Heart left ventricle (tissue), 16 donors: ENCODE measurements at regions not wholly inside any gene's neighbourhood (a gene's known extent, or its start where the extent isn't known, plus 50 kb on each side); places are given as distances from the start of the nearest gene placed in this dataset.

Experiments used
- ATAC-seq, 4 donors: fragments of 200-7000 bp; cut with Tn5 transposase; one replicate each; pipeline ENCODE4 v1.9.1; 2020 to 2022; ENCODE audit warnings: moderate library complexity in 4 of 4, mild to moderate bottlenecking in 3 of 4, moderate number of reproducible peaks in 1 of 4
- DNase-seq, 5 donors: peaks; one replicate each; pipeline ENCODE4 v3.0.0-alpha.2; 2020
- H3K27ac ChIP-seq, 12 donors: fragments of 200-600 bp; sonication (generic) in 4 of 12; one replicate each; pipeline versions ENCODE4 v1.5.0 to v1.8.0; 2016 to 2022; ENCODE audit warnings: mild to moderate bottlenecking in 2 of 12
- H3K27me3 ChIP-seq, 9 donors: fragments of 200-600 bp; sonication (generic) in 2 of 9; one replicate each; pipeline versions ENCODE4 v1.5.1 to v1.8.0; 2016 to 2022; ENCODE audit warnings: mild to moderate bottlenecking in 3 of 9
- H3K36me3 ChIP-seq, 9 donors: fragments of 200-600 bp; sonication (generic) in 2 of 9; one replicate each; pipeline versions ENCODE4 v1.5.0 to v1.8.0; 2018 to 2022; ENCODE audit warnings: mild to moderate bottlenecking in 2 of 9
- H3K4me1 ChIP-seq, 12 donors: fragments of 200-600 bp; sonication (generic) in 4 of 12; one replicate each; pipeline versions ENCODE4 v1.5.0 to v1.8.0; 2016 to 2022; ENCODE audit warnings: mild to moderate bottlenecking in 3 of 12
- H3K4me3 ChIP-seq, 12 donors: fragments of 200-600 bp; sonication (generic) in 4 of 12; one replicate each; pipeline versions ENCODE4 v1.5.0 to v1.8.0; 2017 to 2022; ENCODE audit warnings: mild to moderate bottlenecking in 9 of 12, moderate library complexity in 4 of 12
- H3K9me3 ChIP-seq, 12 donors: fragments of 200-600 bp; sonication (generic) in 4 of 12; one replicate each; pipeline versions ENCODE4 v1.5.0 to v1.8.0; 2016 to 2022; ENCODE audit warnings: mild to moderate bottlenecking in 1 of 12
- CTCF ChIP-seq, 12 donors: fragments of 200-600 bp; sonication (generic) in 4 of 12; IDR thresholded peaks; one replicate each; pipeline versions ENCODE4 v1.5.0 to v1.8.0; 2018 to 2022; ENCODE audit warnings: antibody characterized with exemption in 12 of 12, mild to moderate bottlenecking in 5 of 12
- POLR2A ChIP-seq, 2 donors: fragments of 450-650 bp; IDR thresholded peaks; one replicate each; pipeline ENCODE4 v1.6.1; 2017; ENCODE audit warnings: antibody characterized with exemption in 2 of 2, mild to moderate bottlenecking in 2 of 2, moderate library complexity in 2 of 2
- WGBS, 4 donors: extraction: QIAGEN DNeasy Blood & Tissue Kit in 2 of 4; methylation state at CpG; one replicate each; pipeline versions ENCODE4 v1.1.5 to v1.1.7; 2013 to 2018; 5-methylcytosine and 5-hydroxymethylcytosine counted together
- intact Hi-C, 10 donors: fragments of 100-400 bp; cut with DNase I; formaldehyde crosslinking; loops; one replicate each; pipeline versions ENCODE4 v1.11.1 to v1.14.2; 2022
- donor health status: ischemic (EF 13 %, LVEDD 7.1; RV severe dilation, severe dysfunction).
- donor health status: healthy with polysubstance abuse.
- donor health status: DM: no; HTN: yes; CAD: no.
- donor health status: DM: no; HTN: no; CAD: no.
- donor health status: ischemic (EF 25% LVEDD 6.9; RV normal size, moderate dysfunction).
- donor health status: ischemic (EF 25% LVEDD 5.7; RV mildly dilated, moderate dysfunction).
- donor health status: healthy.
- donor health status: DM: yes; HTN: yes; CAD: no.
- donor health status: ischemic (EF 35%, LVEDD 5.7; RV mildly dilated, moderate dysfunction).
- donor health status: nonischemic (EF 11% LVEDD 7.7; RV severe dilation, severe dysfunction).
- donor health status: DM: yes; HTN: yes; CAD: no.
- donor health status: PGD.
- donor health status: ischemic (EF 29% LVEDD 5.4; RV normal size, mild dysfunction).
- donor health status: nonischemic (EF 23%, LVEDD 6.1; RV moderate dilation, normal function).

GRCh38 chr1:38464071-38464661 is 395.4 kb downstream of the RRAGC start:
- peaks cover 0 to 7% (median 0%) of the 10 kb centered on the region in 12 donors for H3K4me1 ChIP-seq
- WGBS, 4 donors, result 32 to 46% (median 36%) methylated on average over 7 of the region's 7 CpGs
- H3K27ac ChIP-seq, result no peak overlapping the region
- H3K27me3 ChIP-seq, result peaks cover 0 to 15% (median 0%) of the 10 kb centered on the region in 9 donors
- peaks cover 0 to 13% (median 0%) of the 10 kb centered on the region in 12 donors for H3K9me3 ChIP-seq
- ATAC-seq, result peak in 2 of 4 donors; percentile 39 to 63
- H3K36me3 ChIP-seq, result no peaks in the 10 kb centered on the region
- intact Hi-C loops, result no loop called here
- TF ChIP-seq POLR2A (IDR thresholded peaks at IDR 0.05) (no peak), CTCF (IDR thresholded peaks at IDR 0.05) (no peak)
- no peak for DNase-seq
- H3K4me3 ChIP-seq, result no peak overlapping the region

- Histone ChIP-seq H3K4me1 (peaks cover 0 to 7% (median 0%) of the 10 kb centered on the region in 12 donors), H3K27ac (no peak overlapping the region), H3K4me3 (no peak overlapping the region), H3K27me3 (peaks cover 0 to 12% (median 0%) of the 10 kb centered on the region in 9 donors), H3K9me3 (peaks cover 0 to 13% (median 0%) of the 10 kb centered on the region in 12 donors), H3K36me3 (no peaks in the 10 kb centered on the region)
- DNase-seq (no peak), ATAC-seq (no peak)
- intact Hi-C loops, result no loop called here
- TF ChIP-seq CTCF (IDR thresholded peaks at IDR 0.05), result no peak
- no peak for TF ChIP-seq POLR2A (IDR thresholded peaks at IDR 0.05)
Observed at GRCh38 chr1:38463074-38463473, 396.5 kb downstream of the RRAGC start.

- intact Hi-C loops, result no loop called here
- 8 to 49% (median 32%) methylated on average over 1 to 2 of the region's 2 CpGs for WGBS, 4 donors
Observed at GRCh38 chr1:38456531-38456876, 403.1 kb downstream of the RRAGC start.

More at GRCh38 chr1:38456531-38456876, 403.1 kb downstream of the RRAGC start:
- peaks cover 0 to 16% (median 0%) of the 10 kb centered on the region in 9 donors for H3K27me3 ChIP-seq
- H3K4me3 ChIP-seq, result no peak overlapping the region
- TF ChIP-seq POLR2A (IDR thresholded peaks at IDR 0.05), result no peak
- no peak for TF ChIP-seq CTCF (IDR thresholded peaks at IDR 0.05)
- no peak for DNase-seq
- no peak overlapping the region for H3K27ac ChIP-seq
- peaks cover 0 to under 1% (median 0%) of the 10 kb centered on the region in 12 donors for H3K9me3 ChIP-seq
- ATAC-seq, result no peak
- no peaks in the 10 kb centered on the region for H3K4me1 ChIP-seq
- H3K36me3 ChIP-seq, result no peaks in the 10 kb centered on the region
